HG03045 (cell line): ENCODE measurements at regions not wholly inside any gene's neighbourhood (a gene's known extent, or its start where the extent isn't known, plus 50 kb on each side); places are given as distances from the start of the nearest gene placed in this dataset.

ENCODE experiments used
- ATAC-seq: cut with Tn5 transposase; IDR thresholded peaks from one replicate; pipeline ENCODE4 v1.9.1; 2021; ENCODE audit warnings: mild to moderate bottlenecking, moderate library complexity; ENCODE audit not compliant: unreplicated experiment

GRCh38 chr22:47233316-47234243 lies 471.1 kb downstream of the TBC1D22A start:
- no peak for ATAC-seq

DNA sequence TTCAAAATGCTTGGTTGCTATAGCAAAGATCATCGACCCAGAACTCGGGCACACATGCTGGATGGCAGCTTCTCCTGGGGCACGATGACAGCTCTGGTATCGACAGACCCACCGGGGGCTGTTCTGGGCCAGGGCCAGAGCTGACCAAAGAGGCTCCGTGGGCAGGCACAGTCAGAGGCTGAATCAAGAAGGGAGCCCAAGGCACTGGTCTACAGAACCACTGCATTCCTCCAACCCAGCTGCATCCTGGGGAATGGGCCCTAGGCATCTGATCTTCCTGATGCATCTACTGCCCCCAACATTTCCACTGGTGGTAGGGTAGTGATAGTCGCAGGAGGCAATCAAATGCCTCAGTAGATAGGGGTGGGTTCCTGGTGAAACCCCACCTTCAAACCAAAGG lies 470.3 kb downstream of the TBC1D22A start:
- no peak for ATAC-seq

DNA sequence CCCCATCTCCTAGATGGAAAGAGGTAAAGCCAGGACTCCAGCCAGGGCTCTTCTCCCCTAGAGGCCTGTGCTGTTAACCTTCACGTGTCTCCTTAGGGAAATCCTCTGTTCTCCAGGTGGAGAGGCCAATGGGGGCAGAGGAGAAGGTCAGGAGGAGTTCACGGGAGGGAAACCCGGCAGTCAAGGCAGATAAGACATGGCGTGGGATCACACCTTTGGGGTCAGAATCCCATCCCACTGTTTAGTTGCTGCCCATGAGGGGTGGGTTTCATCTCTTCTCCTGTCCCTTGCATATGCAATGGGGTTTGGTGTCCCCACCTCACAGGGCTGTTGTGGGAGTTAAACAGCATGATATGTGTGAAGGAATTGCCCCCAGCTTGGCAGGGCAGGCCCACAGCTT lies 469.7 kb downstream of the TBC1D22A start:
- no peak for ATAC-seq

GRCh38 chr22:47231759-47232158 lies 469.3 kb downstream of the TBC1D22A start:
- no peak for ATAC-seq

- ATAC-seq: no peak
Observed at GRCh38 chr22:47230741-47231140, 468.3 kb downstream of the TBC1D22A start.

DNA sequence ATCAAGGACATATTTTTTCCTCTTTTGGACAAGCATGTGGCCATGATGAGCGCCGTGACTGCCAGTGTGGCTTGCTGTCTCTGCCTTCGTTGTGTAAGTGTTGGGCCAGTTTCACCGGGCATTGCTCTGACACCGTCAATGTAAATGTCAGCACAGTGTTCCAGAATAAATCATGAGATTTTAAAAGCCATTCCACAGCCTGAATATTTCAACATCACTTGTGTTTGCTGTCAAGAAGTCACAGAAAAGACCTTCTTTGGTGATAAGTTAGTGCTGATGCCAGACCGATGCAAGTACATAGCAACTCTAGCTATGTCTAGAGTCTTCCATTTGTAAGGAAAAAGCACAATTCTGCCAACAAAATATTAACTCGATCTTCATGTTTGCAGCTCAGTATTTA lies 467.8 kb downstream of the TBC1D22A start:
- no peak for ATAC-seq

GRCh38 chr22:47228767-47229166 lies 466.3 kb downstream of the TBC1D22A start:
- no peak for ATAC-seq

DNA sequence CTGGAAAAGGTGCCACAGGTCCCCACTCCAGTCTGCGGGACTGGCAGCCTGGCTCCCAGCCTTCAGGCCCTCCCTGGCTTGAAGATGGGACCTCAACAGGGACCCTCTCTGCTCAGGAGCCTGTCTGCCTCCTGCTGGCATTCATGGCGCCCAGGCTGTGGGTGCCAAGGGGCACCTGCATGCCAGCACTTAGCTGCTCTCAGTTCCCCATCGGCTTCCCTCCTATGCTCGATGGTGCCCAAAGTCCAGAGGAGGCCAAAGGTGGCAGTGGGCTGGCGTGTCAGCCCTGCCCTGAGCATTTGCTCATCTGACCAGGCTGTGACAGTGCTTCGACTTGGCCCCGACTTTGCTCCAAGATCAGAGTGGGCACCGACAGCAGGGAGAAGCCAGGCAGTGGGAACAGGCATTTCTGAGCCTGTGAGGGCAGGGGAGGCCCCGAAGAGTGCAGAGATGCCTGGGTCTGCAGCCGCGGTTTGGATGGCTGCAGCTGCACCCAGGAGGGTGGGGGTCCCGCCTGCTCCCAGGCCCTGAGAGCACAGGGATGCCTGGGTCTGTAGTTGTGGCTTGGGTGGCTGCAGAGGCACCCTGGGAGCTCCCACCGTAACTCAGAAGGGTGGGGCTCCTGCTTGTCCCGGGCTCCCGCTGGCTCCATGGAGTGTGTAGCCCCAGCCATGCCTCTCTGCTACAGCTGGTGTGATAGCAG lies 463.6 kb downstream of the TBC1D22A start:
- no peak for ATAC-seq

DNA sequence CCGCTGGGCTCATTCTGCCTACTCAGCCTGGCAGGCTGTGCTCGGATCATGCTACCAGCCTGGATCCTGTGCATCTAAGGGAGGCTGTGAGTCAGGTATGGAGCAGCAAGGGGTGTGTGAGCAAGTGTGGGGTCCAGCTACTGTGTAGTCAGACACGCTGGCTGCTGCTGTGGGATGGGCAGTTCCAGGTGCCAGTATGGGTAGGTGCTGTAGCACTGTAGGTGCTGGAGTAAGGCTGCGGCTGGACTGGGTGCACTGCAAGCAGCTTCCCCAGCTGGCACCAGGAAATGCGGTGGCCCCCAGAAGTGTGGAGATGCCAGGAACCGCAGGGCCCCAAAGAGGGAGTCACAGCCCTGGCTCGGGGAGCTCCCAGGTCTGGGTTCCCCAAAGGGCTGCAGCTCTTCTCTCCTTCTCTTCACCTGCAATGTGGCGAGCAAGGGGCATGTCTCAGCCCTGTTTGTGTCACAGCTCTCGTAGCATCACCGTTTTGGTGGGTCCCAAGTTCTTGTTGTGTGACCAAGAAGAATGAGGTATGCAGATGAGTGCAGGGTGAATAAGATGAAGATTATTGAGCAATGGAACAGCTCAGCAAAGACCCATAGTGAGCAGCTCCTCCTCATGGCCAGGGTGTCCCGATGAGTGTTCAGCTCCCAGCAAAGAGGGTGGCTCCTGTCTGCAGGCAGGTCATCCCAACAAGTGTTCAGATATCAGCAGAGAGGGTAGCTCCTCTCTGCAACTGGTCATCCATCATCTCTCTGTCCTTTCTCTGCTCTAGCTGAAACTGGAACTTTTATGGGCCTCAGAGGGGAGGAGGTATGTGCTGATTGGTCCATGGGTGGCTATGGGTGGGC lies 462.9 kb downstream of the TBC1D22A start:
- ATAC-seq: no peak
